ENCODE measurements at regions not wholly inside any gene's neighbourhood (a gene's known extent, or its start where the extent isn't known, plus 50 kb on each side); places are given as distances from the start of the nearest gene placed in this dataset.
A peak's percentile ranks its signal among the peaks of the same experiment; 100 is the strongest.
"Not testable (repeated sequence)": the region's sequence is repeated elsewhere in the genome, so short reads cannot be mapped to it uniquely, and the experiment has no call there.

- no peak for DNase-seq (ENCODE audit: low spot score)
Observed at GRCh38 chr4:159006202-159006601, 96.7 kb upstream of the RAPGEF2 start.

DNA sequence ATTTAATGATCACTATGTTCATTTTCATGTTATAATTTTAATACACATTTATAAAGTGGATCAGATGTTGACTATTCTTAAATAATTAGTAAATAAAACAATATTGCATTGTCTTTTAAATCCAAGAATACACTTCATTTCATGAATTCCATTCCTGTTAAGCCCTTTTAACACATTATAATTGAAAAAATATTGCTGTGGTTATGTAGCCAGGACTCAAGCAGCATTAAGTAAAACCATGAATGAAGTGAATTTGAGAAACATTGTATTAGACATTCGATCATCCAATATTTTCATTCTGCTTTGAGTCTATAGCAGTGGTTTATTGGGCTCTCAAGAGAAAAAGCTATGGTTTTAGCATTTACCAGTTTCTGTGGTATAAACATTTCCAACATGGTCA is 94.2 kb upstream of the RAPGEF2 start:
- DNase-seq (ENCODE audit: low spot score) = no peak

GRCh38 chr4:159009521-159009920 is 93.4 kb upstream of the RAPGEF2 start:
- no peak for DNase-seq (ENCODE audit: low spot score)

DNA sequence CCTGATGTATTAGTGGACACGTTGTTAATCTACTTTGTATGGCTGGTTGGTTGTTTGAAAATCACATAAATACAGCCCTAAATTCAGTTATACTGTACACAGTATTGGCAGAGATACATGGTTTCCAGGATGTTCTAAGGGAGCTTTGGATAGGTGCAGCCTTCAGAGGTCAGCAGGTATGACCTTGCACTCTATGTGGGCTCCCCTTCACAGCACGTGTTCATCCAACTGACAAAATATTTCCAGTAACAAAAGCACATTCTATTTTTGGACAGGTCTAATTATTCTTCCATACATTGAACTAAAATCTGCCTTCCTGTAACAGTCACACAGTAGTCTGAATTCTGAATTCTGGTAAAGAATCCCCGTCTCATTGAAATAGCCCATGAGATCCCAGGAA is 92.8 kb upstream of the RAPGEF2 start:
- no peak for DNase-seq (ENCODE audit: low spot score)

- no peak for DNase-seq (ENCODE audit: low spot score)
Observed at GRCh38 chr4:159010563-159011260, 92.2 kb upstream of the RAPGEF2 start.

GRCh38 chr4:159012381-159012780 is 90.5 kb upstream of the RAPGEF2 start:
- no peak for DNase-seq (ENCODE audit: low spot score)

DNA sequence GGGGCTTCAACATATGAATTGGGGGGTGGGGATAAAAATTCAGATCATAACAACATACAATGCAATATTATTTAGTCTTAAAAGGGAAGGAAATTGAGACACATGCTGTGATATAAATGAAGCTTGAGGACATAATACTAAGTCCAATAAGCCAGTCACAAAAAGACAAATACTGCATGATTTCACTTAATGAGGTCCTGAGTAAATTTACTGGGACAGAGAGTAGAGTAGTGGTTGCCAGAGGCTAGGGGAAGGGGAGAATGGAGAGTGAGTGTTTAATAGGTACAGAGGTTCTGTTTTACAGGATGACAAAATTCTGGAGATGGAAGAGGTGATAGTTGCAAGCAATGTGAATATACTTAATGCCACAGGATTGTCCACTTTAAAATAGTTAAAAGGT is 89.2 kb upstream of the RAPGEF2 start:
- DNase-seq (ENCODE audit: low spot score) = no peak

DNA sequence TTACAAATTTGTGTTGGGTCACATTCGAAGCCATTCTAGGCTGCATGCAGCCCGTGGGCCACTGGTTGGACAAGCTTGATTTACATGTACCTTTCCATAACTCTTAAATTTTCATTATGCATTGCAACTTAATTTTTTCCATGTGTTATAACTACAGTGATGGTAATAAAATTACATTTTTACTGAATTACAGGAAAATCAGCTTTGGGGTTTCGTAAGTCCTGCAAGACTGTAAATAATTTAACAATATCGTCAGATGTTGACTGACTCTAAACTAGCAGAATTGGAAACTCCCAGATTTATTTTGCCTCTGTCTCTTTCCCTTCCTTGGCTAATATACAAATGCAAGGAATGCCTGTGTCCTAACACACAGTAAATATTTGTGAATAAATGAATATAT is 88.0 kb upstream of the RAPGEF2 start:
- DNase-seq (ENCODE audit: low spot score) = no peak

DNA sequence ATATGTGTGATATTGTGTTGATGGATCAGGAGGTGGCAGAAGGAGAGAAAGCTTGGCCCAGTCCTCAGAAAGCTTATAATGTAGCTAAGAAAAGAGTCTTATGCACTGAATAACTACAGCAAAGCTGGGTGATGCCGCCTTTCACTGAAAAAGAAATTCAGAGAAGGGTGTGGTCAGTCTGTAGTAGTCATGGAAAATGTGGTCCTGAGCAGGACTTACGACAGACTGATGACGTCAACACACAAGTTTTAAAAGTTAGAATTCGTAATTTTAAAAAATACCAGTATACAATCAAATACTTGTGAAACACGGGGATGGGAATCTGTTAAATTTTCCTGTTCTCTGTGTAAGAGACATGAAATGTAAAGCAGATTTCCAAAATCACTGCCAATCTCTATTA is 87.0 kb upstream of the RAPGEF2 start:
- no peak for DNase-seq (ENCODE audit: low spot score)

GRCh38 chr4:159016593-159017024 is 86.3 kb upstream of the RAPGEF2 start:
- DNase-seq (ENCODE audit: low spot score) = peak; percentile 77

- DNase-seq (ENCODE audit: low spot score) = peak; percentile 74
Observed at GRCh38 chr4:159017323-159018026, 85.4 kb upstream of the RAPGEF2 start.

GRCh38 chr4:159018062-159018629 is 84.7 kb upstream of the RAPGEF2 start:
- DNase-seq (ENCODE audit: low spot score) = peak; percentile 79

GRCh38 chr4:159019356-159019755 is 83.5 kb upstream of the RAPGEF2 start:
- no peak for DNase-seq (ENCODE audit: low spot score)

DNA sequence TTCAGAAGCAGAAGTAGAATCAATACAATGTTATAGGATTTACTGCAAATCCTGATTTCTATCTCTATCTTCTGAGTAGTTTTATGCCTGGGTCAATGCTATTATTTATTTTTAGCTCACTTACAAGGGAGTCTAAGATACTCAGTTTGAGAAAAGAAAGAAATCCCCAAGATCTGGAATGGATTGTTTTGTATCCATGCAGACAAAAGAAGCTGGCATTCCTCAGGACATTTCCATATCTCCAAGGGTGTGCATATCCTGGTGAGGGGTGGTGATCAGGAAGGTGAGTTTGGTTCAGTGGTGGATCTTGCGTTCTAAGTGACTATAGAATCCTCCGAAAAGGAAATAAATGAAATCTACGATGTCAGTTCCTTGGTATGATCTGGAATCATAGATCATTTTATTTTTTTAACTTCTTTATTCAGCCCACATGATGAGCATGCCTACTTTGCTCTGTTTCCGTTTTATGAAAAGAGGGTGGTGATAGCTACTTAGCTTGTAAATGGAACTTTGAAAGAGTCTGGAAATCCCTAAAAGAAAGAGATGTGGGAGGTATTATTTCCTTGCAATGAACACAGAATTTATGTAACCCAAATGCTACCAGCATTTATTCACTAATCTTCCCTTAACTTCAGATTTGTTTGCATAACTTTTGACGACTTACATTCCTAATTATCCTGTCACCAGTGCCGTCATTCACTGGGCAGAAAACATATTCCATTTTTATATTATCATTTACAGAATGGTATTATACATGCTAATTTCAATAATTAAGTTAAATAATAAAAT is 81.1 kb upstream of the RAPGEF2 start:
- no peak for DNase-seq (ENCODE audit: low spot score)

DNA sequence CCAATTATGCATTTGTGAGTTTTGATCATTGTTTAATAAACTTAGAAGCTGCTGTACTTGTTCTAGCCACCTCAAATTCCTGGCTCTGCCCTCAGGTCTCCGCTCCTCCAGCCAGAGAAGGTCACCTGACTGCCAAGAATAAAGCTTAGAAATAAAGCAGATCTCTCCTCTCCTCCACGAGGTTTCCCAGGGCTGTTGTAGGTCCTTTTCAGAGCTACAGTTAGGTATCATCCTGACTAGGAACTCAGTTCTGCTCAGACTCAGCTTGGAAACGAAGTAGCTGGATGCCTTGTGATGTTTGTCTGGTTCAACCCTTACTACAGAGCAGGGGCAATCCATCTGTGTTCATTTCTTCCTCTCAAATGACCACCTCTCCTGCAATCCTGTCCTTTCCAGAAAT is 79.1 kb upstream of the RAPGEF2 start:
- no peak for DNase-seq (ENCODE audit: low spot score)

- DNase-seq (ENCODE audit: low spot score) = no peak
Observed at GRCh38 chr4:159024266-159024665, 78.6 kb upstream of the RAPGEF2 start.

- no peak for DNase-seq (ENCODE audit: low spot score)
Observed at GRCh38 chr4:159024828-159025227, 78.1 kb upstream of the RAPGEF2 start.

GRCh38 chr4:159026329-159026728 is 76.5 kb upstream of the RAPGEF2 start:
- peak; percentile 19 for DNase-seq (ENCODE audit: low spot score)

GRCh38 chr4:159027535-159027934 is 75.3 kb upstream of the RAPGEF2 start:
- DNase-seq (ENCODE audit: low spot score) = peak; percentile 29

DNA sequence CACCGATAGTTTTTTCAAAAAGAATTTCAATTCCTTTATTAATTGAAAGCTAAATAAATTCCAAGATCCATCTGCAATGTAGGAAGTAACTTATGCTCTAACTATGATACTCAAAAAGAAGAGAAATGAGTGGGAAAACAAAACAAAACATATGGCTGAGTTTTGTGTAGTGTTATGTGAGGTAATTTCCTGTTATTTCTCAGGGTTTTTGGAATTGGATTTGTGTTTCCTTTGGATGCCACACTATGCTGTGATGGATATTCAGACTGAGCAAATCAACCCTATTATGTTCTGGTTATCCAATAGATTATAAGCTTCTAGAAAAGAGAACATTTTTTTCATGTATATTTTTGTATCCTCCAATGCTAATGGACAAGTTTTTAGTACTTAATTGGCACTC is 73.4 kb upstream of the RAPGEF2 start:
- DNase-seq (ENCODE audit: low spot score) = no peak

GRCh38 chr4:159030297-159030696 is 72.6 kb upstream of the RAPGEF2 start:
- DNase-seq (ENCODE audit: low spot score) = not testable (repeated sequence)

DNA sequence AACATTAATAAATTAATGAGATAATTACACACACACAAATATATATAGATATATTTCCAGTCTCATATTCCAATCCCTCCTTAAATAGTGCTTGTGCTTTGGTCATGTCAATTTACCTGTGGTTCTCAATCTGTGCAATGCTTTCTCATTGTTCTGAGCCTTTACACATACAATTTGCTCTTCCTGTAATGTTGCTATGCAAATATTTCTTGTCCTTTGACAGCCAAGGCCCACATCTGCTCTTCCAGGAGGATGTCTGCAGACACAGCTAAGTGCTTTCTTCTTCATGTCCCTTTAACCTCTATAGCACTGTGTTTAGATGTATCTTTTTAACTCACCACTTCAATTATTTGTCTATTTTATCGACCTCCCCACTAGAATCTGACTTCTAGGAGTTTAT is 67.3 kb upstream of the RAPGEF2 start:
- peak; percentile 33 for DNase-seq (ENCODE audit: low spot score)

GRCh38 chr4:159038536-159038935 is 64.3 kb upstream of the RAPGEF2 start:
- DNase-seq (ENCODE audit: low spot score) = no peak

Measured in NAMALWA (cell line).